GM23338 (cell line): ENCODE measurements at regions not wholly inside any gene's neighbourhood (a gene's known extent, or its start where the extent isn't known, plus 50 kb on each side); places are given as distances from the start of the nearest gene placed in this dataset.

Source experiments
- ATAC-seq: fragments of 200-7000 bp; cut with Tn5 transposase; 3 replicates; pipeline ENCODE4 v1.9.1; 2020
- DNase-seq: peaks from one replicate; pipeline ENCODE4 v3.0.0-alpha.2; 2015; ENCODE audit warnings: low spot score
- H2AFZ ChIP-seq: fragments of 200-600 bp; sonication (generic); 2 replicates; pipeline ENCODE4 v1.8.0; 2016; ENCODE audit warnings: antibody characterized with exemption, mild to moderate bottlenecking, moderate library complexity
- H3F3A ChIP-seq: fragments of 200-600 bp; sonication (generic); replicated peaks from 2 replicates; pipeline ENCODE4 v1.8.0; 2017; ENCODE audit warnings: antibody characterized with exemption, mixed run types, low read depth
- H3K27ac ChIP-seq: fragments of 200-600 bp; sonication (generic); 2 replicates; pipeline ENCODE4 v1.6.1; 2016; ENCODE audit warnings: low read depth
- H3K27me3 ChIP-seq: fragments of 200-600 bp; sonication (generic); 2 replicates; pipeline ENCODE4 v1.8.0; 2016; ENCODE audit warnings: mild to moderate bottlenecking, mixed run types, moderate library complexity; ENCODE audit not compliant: insufficient read depth
- H3K36me3 ChIP-seq: fragments of 200-600 bp; sonication (generic); 2 replicates; pipeline ENCODE4 v1.8.0; 2016; ENCODE audit warnings: mild to moderate bottlenecking; ENCODE audit not compliant: insufficient read depth
- H3K4me1 ChIP-seq: fragments of 200-600 bp; sonication (generic); 2 replicates; pipeline ENCODE4 v1.8.0; 2016; ENCODE audit warnings: mild to moderate bottlenecking, moderate library complexity; ENCODE audit not compliant: insufficient read depth
- H3K4me2 ChIP-seq: fragments of 200-600 bp; sonication (generic); 2 replicates; pipeline ENCODE4 v1.7.1; 2017; ENCODE audit warnings: mixed run types
- H3K4me3 ChIP-seq: fragments of 200-600 bp; sonication (generic); 2 replicates; pipeline ENCODE4 v1.6.1; 2016; ENCODE audit warnings: mixed run types
- H3K79me2 ChIP-seq: fragments of 200-600 bp; sonication (generic); replicated peaks from 2 replicates; pipeline ENCODE4 v1.8.0; 2017; ENCODE audit warnings: mild to moderate bottlenecking; ENCODE audit not compliant: insufficient read depth
- H3K9me2 ChIP-seq: fragments of 200-600 bp; sonication (generic); 2 replicates; pipeline ENCODE4 v1.8.0; 2017; ENCODE audit not compliant: insufficient read depth
- H4K20me1 ChIP-seq: fragments of 200-600 bp; sonication (generic); replicated peaks from 2 replicates; pipeline ENCODE4 v1.8.0; 2017; ENCODE audit warnings: mild to moderate bottlenecking; ENCODE audit not compliant: insufficient read depth
- H3K27ac Mint-ChIP-seq: 2 replicates; pipeline ENCODE4 v1.8.0; 2020; ENCODE audit warnings: inconsistent platforms, mild to moderate bottlenecking, moderate library complexity, mixed read lengths
- H3K27me3 Mint-ChIP-seq: 3 replicates; pipeline ENCODE4 v1.8.0; 2022; ENCODE audit warnings: low read depth, mild to moderate bottlenecking, moderate library complexity, mixed read lengths, inconsistent platforms; ENCODE audit not compliant: insufficient read depth, poor library complexity
- H3K36me3 Mint-ChIP-seq: 3 replicates; pipeline ENCODE4 v1.8.0; 2021; ENCODE audit warnings: low read depth, mild to moderate bottlenecking, inconsistent platforms, moderate library complexity, mixed read lengths
- H3K4me1 Mint-ChIP-seq: 3 replicates; pipeline ENCODE4 v1.8.0; 2020; ENCODE audit warnings: mild to moderate bottlenecking, inconsistent platforms, mixed read lengths
- H3K4me3 Mint-ChIP-seq: 3 replicates; pipeline ENCODE4 v1.8.0; 2021; ENCODE audit warnings: moderate library complexity, mild to moderate bottlenecking, inconsistent platforms, mixed read lengths
- H3K9me3 Mint-ChIP-seq: 3 replicates; pipeline ENCODE4 v1.8.0; 2020; ENCODE audit warnings: moderate library complexity, mild to moderate bottlenecking, inconsistent platforms, mixed read lengths
- CREB1 ChIP-seq: fragments of 250-450 bp; sonication (Bioruptor Pico); IDR thresholded peaks from 2 replicates; pipeline ENCODE4 v1.5.0; 2020; ENCODE audit warnings: low read depth, mild to moderate bottlenecking, moderate library complexity
- EZH2 ChIP-seq: fragments of 200-600 bp; sonication (generic); IDR thresholded peaks from one replicate; pipeline ENCODE4 v1.8.0; 2017; ENCODE audit warnings: antibody characterized with exemption, mild to moderate bottlenecking, low read depth; ENCODE audit not compliant: unreplicated experiment
- EZH2phosphoT487 ChIP-seq: fragments of 200-600 bp; sonication (generic); IDR thresholded peaks from one replicate; pipeline ENCODE4 v1.8.1; 2018; ENCODE audit warnings: antibody characterized with exemption; ENCODE audit not compliant: unreplicated experiment
- STAT1 ChIP-seq: IDR thresholded peaks from one replicate; pipeline ENCODE4 v1.6.1; 2016; ENCODE audit warnings: antibody characterized with exemption; ENCODE audit not compliant: unreplicated experiment
- ZNF114 ChIP-seq: fragments of 250-450 bp; sonication (Bioruptor Pico); IDR thresholded peaks from 2 replicates; pipeline ENCODE4 v1.5.0; 2020; ENCODE audit warnings: mild to moderate bottlenecking, moderate library complexity
- ZNF331 ChIP-seq: fragments of 250-450 bp; sonication (Bioruptor Pico); IDR thresholded peaks from 2 replicates; pipeline ENCODE4 v1.5.0; 2020; ENCODE audit warnings: low read depth, mild to moderate bottlenecking, moderate library complexity
- TF ChIP-seq, protein P1 (sequence below), 2 experiments: fragments of 200-600 bp in 1 of 2; sonication (generic) in 1 of 2; conservative IDR thresholded peaks; 2 replicates each; pipeline versions ENCODE4 v1.5.1 to v1.6.1; 2016 to 2017; ENCODE audit warnings: antibody characterized with exemption in 2 of 2, low read depth in 2 of 2, mild to moderate bottlenecking in 2 of 2, moderate library complexity in 1 of 2
- TF ChIP-seq, protein P2 (sequence below): IDR thresholded peaks from one replicate; pipeline ENCODE4 v1.6.1; 2018; ENCODE audit warnings: antibody characterized with exemption; ENCODE audit not compliant: unreplicated experiment
- TF ChIP-seq, protein P3 (sequence below): IDR thresholded peaks from 2 replicates; pipeline ENCODE4 v1.6.1; 2016; ENCODE audit warnings: antibody characterized with exemption

DNA sequence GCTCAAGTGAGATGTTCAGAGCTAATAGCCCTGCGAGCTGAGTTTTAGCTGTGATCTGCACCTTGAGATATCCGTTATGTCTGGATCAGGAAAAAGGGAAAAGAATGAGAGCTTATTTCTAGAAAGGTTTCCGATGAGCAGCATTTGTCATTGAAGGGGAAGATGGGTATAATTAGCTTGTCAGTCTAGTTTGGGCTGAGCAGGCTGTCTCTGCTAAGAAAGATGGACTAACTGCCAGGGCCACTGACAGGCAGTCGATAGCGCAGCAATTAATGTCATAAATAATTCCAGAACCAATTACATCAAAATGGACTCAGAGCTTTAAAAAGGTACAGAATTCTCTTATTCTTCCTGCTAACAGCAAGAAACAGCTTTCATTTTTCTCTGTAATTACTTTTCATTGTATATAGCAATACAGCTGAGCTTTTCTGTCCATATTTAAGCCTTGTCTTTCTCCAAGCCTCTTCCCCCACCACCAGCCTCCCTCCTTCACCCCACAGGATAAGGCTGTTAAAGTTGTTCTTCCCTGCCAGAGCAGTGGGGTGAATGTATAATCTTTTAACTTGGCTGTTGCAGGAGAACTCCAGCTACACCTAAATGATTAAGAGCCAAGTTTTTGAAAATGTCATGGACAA is 1006.5 kb downstream of the KCNMA1 start:
- no peaks in the 10 kb centered on the region for H3K27me3 ChIP-seq

DNA sequence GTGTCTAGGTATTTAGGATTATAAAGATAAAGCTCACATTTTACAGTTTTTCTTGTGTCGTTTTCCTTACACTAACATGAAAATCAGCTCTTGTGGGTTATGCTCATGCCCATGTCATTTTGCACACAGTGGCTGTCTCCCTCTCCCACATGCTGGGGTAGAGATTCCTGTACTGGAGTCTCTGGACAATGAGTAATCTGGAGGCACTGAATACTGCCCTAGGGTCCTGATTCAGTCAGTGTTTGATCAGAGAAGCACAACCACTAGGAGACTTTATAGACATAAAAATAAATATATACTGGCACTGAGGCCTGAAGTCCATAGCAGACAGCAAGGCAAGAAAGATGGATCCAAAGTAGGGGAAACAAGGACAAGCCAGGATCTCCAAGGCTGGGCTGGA is 1008.8 kb downstream of the KCNMA1 start:
- H3K27me3 Mint-ChIP-seq = no peaks in the 10 kb centered on the region
- peaks cover 9% of the 10 kb centered on the region for H3K9me2 ChIP-seq
- ATAC-seq = no peak

More for the DNA sequence above, 1006.5 kb downstream of the KCNMA1 start:
- ATAC-seq (no peak), DNase-seq (no peak)
- TF ChIP-seq, protein P1, sequence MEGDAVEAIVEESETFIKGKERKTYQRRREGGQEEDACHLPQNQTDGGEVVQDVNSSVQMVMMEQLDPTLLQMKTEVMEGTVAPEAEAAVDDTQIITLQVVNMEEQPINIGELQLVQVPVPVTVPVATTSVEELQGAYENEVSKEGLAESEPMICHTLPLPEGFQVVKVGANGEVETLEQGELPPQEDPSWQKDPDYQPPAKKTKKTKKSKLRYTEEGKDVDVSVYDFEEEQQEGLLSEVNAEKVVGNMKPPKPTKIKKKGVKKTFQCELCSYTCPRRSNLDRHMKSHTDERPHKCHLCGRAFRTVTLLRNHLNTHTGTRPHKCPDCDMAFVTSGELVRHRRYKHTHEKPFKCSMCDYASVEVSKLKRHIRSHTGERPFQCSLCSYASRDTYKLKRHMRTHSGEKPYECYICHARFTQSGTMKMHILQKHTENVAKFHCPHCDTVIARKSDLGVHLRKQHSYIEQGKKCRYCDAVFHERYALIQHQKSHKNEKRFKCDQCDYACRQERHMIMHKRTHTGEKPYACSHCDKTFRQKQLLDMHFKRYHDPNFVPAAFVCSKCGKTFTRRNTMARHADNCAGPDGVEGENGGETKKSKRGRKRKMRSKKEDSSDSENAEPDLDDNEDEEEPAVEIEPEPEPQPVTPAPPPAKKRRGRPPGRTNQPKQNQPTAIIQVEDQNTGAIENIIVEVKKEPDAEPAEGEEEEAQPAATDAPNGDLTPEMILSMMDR (conservative IDR thresholded peaks at IDR 0.05; ENCODE audit: low read depth in 2 of 2) = no peak
- TF ChIP-seq ZNF331 (CRISPR knock-in tag) (no peak), EZH2 (no peak), CREB1 (CRISPR knock-in tag) (no peak)
- TF ChIP-seq, protein P2, sequence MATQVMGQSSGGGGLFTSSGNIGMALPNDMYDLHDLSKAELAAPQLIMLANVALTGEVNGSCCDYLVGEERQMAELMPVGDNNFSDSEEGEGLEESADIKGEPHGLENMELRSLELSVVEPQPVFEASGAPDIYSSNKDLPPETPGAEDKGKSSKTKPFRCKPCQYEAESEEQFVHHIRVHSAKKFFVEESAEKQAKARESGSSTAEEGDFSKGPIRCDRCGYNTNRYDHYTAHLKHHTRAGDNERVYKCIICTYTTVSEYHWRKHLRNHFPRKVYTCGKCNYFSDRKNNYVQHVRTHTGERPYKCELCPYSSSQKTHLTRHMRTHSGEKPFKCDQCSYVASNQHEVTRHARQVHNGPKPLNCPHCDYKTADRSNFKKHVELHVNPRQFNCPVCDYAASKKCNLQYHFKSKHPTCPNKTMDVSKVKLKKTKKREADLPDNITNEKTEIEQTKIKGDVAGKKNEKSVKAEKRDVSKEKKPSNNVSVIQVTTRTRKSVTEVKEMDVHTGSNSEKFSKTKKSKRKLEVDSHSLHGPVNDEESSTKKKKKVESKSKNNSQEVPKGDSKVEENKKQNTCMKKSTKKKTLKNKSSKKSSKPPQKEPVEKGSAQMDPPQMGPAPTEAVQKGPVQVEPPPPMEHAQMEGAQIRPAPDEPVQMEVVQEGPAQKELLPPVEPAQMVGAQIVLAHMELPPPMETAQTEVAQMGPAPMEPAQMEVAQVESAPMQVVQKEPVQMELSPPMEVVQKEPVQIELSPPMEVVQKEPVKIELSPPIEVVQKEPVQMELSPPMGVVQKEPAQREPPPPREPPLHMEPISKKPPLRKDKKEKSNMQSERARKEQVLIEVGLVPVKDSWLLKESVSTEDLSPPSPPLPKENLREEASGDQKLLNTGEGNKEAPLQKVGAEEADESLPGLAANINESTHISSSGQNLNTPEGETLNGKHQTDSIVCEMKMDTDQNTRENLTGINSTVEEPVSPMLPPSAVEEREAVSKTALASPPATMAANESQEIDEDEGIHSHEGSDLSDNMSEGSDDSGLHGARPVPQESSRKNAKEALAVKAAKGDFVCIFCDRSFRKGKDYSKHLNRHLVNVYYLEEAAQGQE = no peak
- no peaks in the 10 kb centered on the region for H4K20me1 ChIP-seq
- no peaks in the 10 kb centered on the region for H3K9me3 Mint-ChIP-seq
- no peak overlapping the region for H3K4me2 ChIP-seq
- H3K4me1 ChIP-seq = peaks cover 6% of the 10 kb centered on the region
- H3K4me3 Mint-ChIP-seq = no peak overlapping the region
- no peaks in the 10 kb centered on the region for H3K36me3 ChIP-seq
- peak overlapping the region; percentile 95; the same call in 1 of the 2 replicates for H2AFZ ChIP-seq
- no peak overlapping the region for H3K27ac ChIP-seq
- H3F3A ChIP-seq = no peaks in the 10 kb centered on the region
- H3K79me2 ChIP-seq = no peaks in the 10 kb centered on the region
- H3K36me3 Mint-ChIP-seq = no peaks in the 10 kb centered on the region
- peaks cover 13% of the 10 kb centered on the region for H3K4me1 Mint-ChIP-seq
- H3K9me2 ChIP-seq = no peaks in the 10 kb centered on the region
- no peak overlapping the region for H3K27ac Mint-ChIP-seq
- H3K27me3 Mint-ChIP-seq = peaks cover 2% of the 10 kb centered on the region
- H3K4me3 ChIP-seq = no peak overlapping the region

More for the DNA sequence above, 1008.8 kb downstream of the KCNMA1 start:
- Histone ChIP-seq H4K20me1 (no peaks in the 10 kb centered on the region), H3K27me3 (no peaks in the 10 kb centered on the region), H3K36me3 (no peaks in the 10 kb centered on the region), H2AFZ (no peak overlapping the region), H3F3A (no peaks in the 10 kb centered on the region), H3K27ac (no peak overlapping the region), H3K4me2 (no peak overlapping the region), H3K4me1 (peaks cover 6% of the 10 kb centered on the region), H3K79me2 (no peaks in the 10 kb centered on the region), H3K4me3 (no peak overlapping the region)
- H3K4me1 Mint-ChIP-seq = peaks cover 13% of the 10 kb centered on the region
- H3K36me3 Mint-ChIP-seq = no peaks in the 10 kb centered on the region
- no peak overlapping the region for H3K27ac Mint-ChIP-seq
- no peaks in the 10 kb centered on the region for H3K9me3 Mint-ChIP-seq
- no peak overlapping the region for H3K4me3 Mint-ChIP-seq
- TF ChIP-seq STAT1 (no peak), EZH2phosphoT487 (no peak), CREB1 (CRISPR knock-in tag) (no peak), ZNF114 (CRISPR knock-in tag) (no peak), EZH2 (no peak)
- TF ChIP-seq, protein P2 = no peak
- TF ChIP-seq, protein P3, sequence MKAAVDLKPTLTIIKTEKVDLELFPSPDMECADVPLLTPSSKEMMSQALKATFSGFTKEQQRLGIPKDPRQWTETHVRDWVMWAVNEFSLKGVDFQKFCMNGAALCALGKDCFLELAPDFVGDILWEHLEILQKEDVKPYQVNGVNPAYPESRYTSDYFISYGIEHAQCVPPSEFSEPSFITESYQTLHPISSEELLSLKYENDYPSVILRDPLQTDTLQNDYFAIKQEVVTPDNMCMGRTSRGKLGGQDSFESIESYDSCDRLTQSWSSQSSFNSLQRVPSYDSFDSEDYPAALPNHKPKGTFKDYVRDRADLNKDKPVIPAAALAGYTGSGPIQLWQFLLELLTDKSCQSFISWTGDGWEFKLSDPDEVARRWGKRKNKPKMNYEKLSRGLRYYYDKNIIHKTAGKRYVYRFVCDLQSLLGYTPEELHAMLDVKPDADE = no peak
- DNase-seq = no peak
